Testis (tissue), 2 donors: ENCODE measurements at regions not wholly inside any gene's neighbourhood (a gene's known extent, or its start where the extent isn't known, plus 50 kb on each side); places are given as distances from the start of the nearest gene placed in this dataset.

Experiments used
- POLR2A ChIP-seq: fragments of 450-650 bp; IDR thresholded peaks from one replicate; pipeline ENCODE4 v1.6.1; 2017; ENCODE audit warnings: antibody characterized with exemption, mild to moderate bottlenecking, moderate library complexity
- TF ChIP-seq, protein P1 (sequence below), 3 experiments: fragments of 450-650 bp in 2 of 3; fragments of 200-600 bp in 1 of 3; sonication (generic) in 1 of 3; IDR thresholded peaks; one replicate each; pipeline ENCODE4 v1.5.1; 2016 to 2019; ENCODE audit warnings: antibody characterized with exemption in 3 of 3, mild to moderate bottlenecking in 2 of 3, moderate library complexity in 1 of 3

DNA sequence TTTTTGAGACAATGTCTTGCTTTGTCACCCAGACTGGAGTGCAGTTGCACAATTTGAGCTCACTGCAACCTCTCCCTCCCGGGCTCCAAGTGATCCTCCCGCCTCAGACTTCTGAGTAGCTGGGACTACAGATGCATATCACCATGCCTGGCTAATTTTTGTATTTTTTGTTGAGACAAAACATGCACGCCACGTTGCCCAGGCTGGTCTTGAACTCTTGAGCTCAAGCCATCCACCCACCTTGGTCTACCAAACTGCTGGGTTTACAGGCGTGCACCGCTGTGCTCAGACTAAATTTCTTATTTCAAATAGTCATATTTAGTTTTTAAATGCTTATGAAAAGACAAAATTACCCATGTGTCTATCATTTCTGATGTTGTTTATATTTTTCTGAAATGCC lies 2324.1 kb downstream of the MAT2B start:
- TF ChIP-seq, protein P1, sequence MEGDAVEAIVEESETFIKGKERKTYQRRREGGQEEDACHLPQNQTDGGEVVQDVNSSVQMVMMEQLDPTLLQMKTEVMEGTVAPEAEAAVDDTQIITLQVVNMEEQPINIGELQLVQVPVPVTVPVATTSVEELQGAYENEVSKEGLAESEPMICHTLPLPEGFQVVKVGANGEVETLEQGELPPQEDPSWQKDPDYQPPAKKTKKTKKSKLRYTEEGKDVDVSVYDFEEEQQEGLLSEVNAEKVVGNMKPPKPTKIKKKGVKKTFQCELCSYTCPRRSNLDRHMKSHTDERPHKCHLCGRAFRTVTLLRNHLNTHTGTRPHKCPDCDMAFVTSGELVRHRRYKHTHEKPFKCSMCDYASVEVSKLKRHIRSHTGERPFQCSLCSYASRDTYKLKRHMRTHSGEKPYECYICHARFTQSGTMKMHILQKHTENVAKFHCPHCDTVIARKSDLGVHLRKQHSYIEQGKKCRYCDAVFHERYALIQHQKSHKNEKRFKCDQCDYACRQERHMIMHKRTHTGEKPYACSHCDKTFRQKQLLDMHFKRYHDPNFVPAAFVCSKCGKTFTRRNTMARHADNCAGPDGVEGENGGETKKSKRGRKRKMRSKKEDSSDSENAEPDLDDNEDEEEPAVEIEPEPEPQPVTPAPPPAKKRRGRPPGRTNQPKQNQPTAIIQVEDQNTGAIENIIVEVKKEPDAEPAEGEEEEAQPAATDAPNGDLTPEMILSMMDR (IDR thresholded peaks at IDR 0.05): no peak
- no peak for TF ChIP-seq POLR2A
